Smooth muscle cell (in vitro differentiated cells): ENCODE measurements at regions not wholly inside any gene's neighbourhood (a gene's known extent, or its start where the extent isn't known, plus 50 kb on each side); places are given as distances from the start of the nearest gene placed in this dataset.

ENCODE experiments used
- DNase-seq: peaks from one replicate; lab custom pipeline; 2025; ENCODE audit not compliant: unreplicated experiment; lab: John Stamatoyannopoulos, UW
- H2AFZ ChIP-seq: fragments of 200-600 bp; sonication (generic); 2 replicates; pipeline ENCODE4 v1.6.0; 2016; ENCODE audit warnings: antibody characterized with exemption, low read depth, mild to moderate bottlenecking
- H3F3A ChIP-seq: fragments of 200-600 bp; sonication (generic); 2 replicates; pipeline ENCODE4 v1.6.0; 2017; ENCODE audit warnings: antibody characterized with exemption, low read depth
- H3K27ac ChIP-seq: fragments of 200-600 bp; sonication (generic); 2 replicates; pipeline ENCODE4 v1.5.1; 2016; ENCODE audit warnings: low read depth, mild to moderate bottlenecking
- H3K27me3 ChIP-seq: fragments of 200-600 bp; sonication (generic); 2 replicates; pipeline ENCODE4 v1.6.1; 2016; ENCODE audit warnings: low read depth, mild to moderate bottlenecking
- H3K36me3 ChIP-seq: fragments of 200-600 bp; sonication (generic); 2 replicates; pipeline ENCODE4 v1.5.1; 2016; ENCODE audit warnings: low read depth
- H3K4me1 ChIP-seq: fragments of 200-600 bp; sonication (generic); 2 replicates; pipeline ENCODE4 v1.5.1; 2016; ENCODE audit warnings: low read depth
- H3K4me2 ChIP-seq: fragments of 200-600 bp; sonication (generic); 2 replicates; pipeline ENCODE4 v1.6.0; 2016; ENCODE audit warnings: mild to moderate bottlenecking
- H3K4me3 ChIP-seq: fragments of 200-600 bp; sonication (generic); 2 replicates; pipeline ENCODE4 v1.5.1; 2016; ENCODE audit warnings: mild to moderate bottlenecking
- H3K79me2 ChIP-seq: fragments of 200-600 bp; sonication (generic); 2 replicates; pipeline ENCODE4 v1.6.0; 2016; ENCODE audit warnings: low read depth, mild to moderate bottlenecking
- H3K9ac ChIP-seq: fragments of 200-600 bp; sonication (generic); 2 replicates; pipeline ENCODE4 v1.6.0; 2016; ENCODE audit warnings: low read depth
- H3K9me3 ChIP-seq: fragments of 200-600 bp; sonication (generic); replicated peaks from 2 replicates; pipeline ENCODE4 v1.5.1; 2016; ENCODE audit warnings: low read depth
- H4K20me1 ChIP-seq: fragments of 200-600 bp; sonication (generic); 2 replicates; pipeline ENCODE4 v1.6.0; 2016; ENCODE audit warnings: low read depth
- WGBS: methylation state at CpG from one replicate; pipeline ENCODE4 v1.1.7; 2016; ENCODE audit warnings: low lambda C conversion rate; 5-methylcytosine and 5-hydroxymethylcytosine counted together
- TF ChIP-seq, protein P1 (sequence below): fragments of 200-600 bp; sonication (generic); IDR thresholded peaks from 2 replicates; pipeline ENCODE4 v1.5.1; 2017; ENCODE audit warnings: borderline replicate concordance, mild to moderate bottlenecking, antibody characterized with exemption; ENCODE audit not compliant: insufficient read depth, poor library complexity, severe bottlenecking

GRCh38 chr18:25451077-25451658, 99.2 kb upstream of the ZNF521 start:
- no peaks in the 10 kb centered on the region for H3K27me3 ChIP-seq

DNA sequence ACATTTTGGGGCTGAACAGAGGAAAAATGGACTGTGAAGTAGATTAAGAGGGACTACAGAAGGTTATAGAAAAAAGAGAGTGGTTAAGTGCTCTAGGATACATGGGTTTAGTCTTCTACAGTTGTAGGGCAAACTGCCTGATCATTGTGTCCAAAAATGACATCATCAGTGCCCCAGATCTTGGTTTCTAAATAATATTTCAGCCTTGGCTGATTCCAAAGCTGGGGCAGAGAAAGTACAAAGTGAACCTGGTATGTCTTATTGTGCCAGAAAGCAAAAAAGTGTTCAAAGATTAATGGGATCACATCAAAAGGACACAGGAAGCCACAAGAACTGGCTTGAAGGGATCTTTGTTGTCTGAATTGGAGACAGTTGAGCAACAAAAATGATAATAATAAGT, 97.1 kb upstream of the ZNF521 start:
- H3K9ac ChIP-seq, result no peak overlapping the region
- H2AFZ ChIP-seq, result no peak overlapping the region
- no peaks in the 10 kb centered on the region for H3K4me1 ChIP-seq
- no peaks in the 10 kb centered on the region for H3K79me2 ChIP-seq
- H3K4me3 ChIP-seq, result no peak overlapping the region
- no peaks in the 10 kb centered on the region for H3K27me3 ChIP-seq
- DNase-seq, result no peak
- H3F3A ChIP-seq, result no peaks in the 10 kb centered on the region
- TF ChIP-seq, protein P1, sequence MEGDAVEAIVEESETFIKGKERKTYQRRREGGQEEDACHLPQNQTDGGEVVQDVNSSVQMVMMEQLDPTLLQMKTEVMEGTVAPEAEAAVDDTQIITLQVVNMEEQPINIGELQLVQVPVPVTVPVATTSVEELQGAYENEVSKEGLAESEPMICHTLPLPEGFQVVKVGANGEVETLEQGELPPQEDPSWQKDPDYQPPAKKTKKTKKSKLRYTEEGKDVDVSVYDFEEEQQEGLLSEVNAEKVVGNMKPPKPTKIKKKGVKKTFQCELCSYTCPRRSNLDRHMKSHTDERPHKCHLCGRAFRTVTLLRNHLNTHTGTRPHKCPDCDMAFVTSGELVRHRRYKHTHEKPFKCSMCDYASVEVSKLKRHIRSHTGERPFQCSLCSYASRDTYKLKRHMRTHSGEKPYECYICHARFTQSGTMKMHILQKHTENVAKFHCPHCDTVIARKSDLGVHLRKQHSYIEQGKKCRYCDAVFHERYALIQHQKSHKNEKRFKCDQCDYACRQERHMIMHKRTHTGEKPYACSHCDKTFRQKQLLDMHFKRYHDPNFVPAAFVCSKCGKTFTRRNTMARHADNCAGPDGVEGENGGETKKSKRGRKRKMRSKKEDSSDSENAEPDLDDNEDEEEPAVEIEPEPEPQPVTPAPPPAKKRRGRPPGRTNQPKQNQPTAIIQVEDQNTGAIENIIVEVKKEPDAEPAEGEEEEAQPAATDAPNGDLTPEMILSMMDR, result no peak
- H3K27ac ChIP-seq, result no peak overlapping the region
- H3K9me3 ChIP-seq, result no peaks in the 10 kb centered on the region
- H3K36me3 ChIP-seq, result no peaks in the 10 kb centered on the region
- H4K20me1 ChIP-seq, result no peaks in the 10 kb centered on the region
- no peak overlapping the region for H3K4me2 ChIP-seq

More at GRCh38 chr18:25451077-25451658, 99.2 kb upstream of the ZNF521 start:
- Histone ChIP-seq H3K79me2 (no peaks in the 10 kb centered on the region), H3K9ac (no peak overlapping the region), H3K4me2 (no peak overlapping the region), H3K36me3 (no peaks in the 10 kb centered on the region), H3K4me3 (no peak overlapping the region), H3F3A (no peaks in the 10 kb centered on the region), H2AFZ (no peak overlapping the region), H3K27ac (no peak overlapping the region), H4K20me1 (no peaks in the 10 kb centered on the region), H3K4me1 (no peaks in the 10 kb centered on the region), H3K9me3 (no peaks in the 10 kb centered on the region)
- DNase-seq, result no peak
- 89% methylated on average over 5 of the region's 5 CpGs for WGBS
- TF ChIP-seq, protein P1, result no peak

GRCh38 chr18:25446972-25447371, 95.0 kb upstream of the ZNF521 start:
- TF ChIP-seq, protein P1, result no peak
- Histone ChIP-seq H3K27ac (no peak overlapping the region), H3K9ac (no peak overlapping the region), H3K9me3 (no peaks in the 10 kb centered on the region), H3K27me3 (no peaks in the 10 kb centered on the region), H3K36me3 (no peaks in the 10 kb centered on the region), H3K4me1 (no peaks in the 10 kb centered on the region), H3F3A (no peaks in the 10 kb centered on the region), H4K20me1 (no peaks in the 10 kb centered on the region), H3K4me3 (no peak overlapping the region), H3K4me2 (no peak overlapping the region), H2AFZ (no peak overlapping the region), H3K79me2 (no peaks in the 10 kb centered on the region)
- 39% methylated on average over 3 of the region's 3 CpGs for WGBS
- DNase-seq, result no peak

DNA sequence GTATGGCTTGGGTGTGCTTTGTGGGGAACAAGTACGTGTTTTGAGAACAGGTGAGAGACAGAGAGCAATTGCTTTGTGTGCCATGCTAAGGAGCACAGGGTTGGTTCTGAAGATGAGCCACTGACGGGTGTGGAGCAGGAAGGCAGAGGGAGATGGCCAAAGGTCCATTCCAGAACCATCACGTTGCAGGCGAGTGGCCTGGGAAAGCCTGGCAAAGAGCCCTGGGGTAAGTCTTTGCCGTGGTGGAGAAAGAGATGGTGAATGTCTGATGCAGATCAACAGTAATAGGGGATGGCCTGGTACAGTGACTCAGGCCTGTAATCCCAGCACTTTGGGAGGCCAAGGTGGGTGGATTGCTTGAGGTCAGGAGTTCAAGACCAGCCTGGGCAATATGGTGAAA, 93.5 kb upstream of the ZNF521 start:
- DNase-seq, result no peak
- Histone ChIP-seq H3K27ac (no peak overlapping the region), H4K20me1 (no peaks in the 10 kb centered on the region), H3K36me3 (no peaks in the 10 kb centered on the region), H3K4me1 (no peaks in the 10 kb centered on the region), H3K27me3 (no peaks in the 10 kb centered on the region), H3K79me2 (no peaks in the 10 kb centered on the region), H3F3A (no peaks in the 10 kb centered on the region), H2AFZ (no peak overlapping the region), H3K4me3 (no peak overlapping the region), H3K9ac (no peak overlapping the region), H3K4me2 (no peak overlapping the region), H3K9me3 (no peaks in the 10 kb centered on the region)
- TF ChIP-seq, protein P1, result no peak
- WGBS, result 94% methylated on average over 5 of the region's 5 CpGs
